HEK293 (cell line): ENCODE measurements at regions not wholly inside any gene's neighbourhood (a gene's known extent, or its start where the extent isn't known, plus 50 kb on each side); places are given as distances from the start of the nearest gene placed in this dataset.

Experiments used
- CTCF ChIA-PET: fragments of 350-600 bp; formaldehyde crosslinking; extraction: SDS; loops from one replicate; lab custom pipeline; 2021; ENCODE audit warnings: antibody characterized with exemption; lab: Yijun Ruan, JAX
- POLR2A ChIA-PET: fragments of 300-600 bp; formaldehyde crosslinking; extraction: SDS; loops from one replicate; lab custom pipeline; 2020; ENCODE audit warnings: antibody characterized with exemption, inconsistent platforms; lab: Yijun Ruan, JAX
- H3K27ac ChIP-seq: fragments of 200-500 bp; sonication (Bioruptor generic); 2 replicates; pipeline ENCODE4 v1.5.1; 2014; ENCODE audit warnings: low read depth, low read length, control low read depth, inconsistent platforms; ENCODE audit errors: extremely low read depth
- H3K36me3 ChIP-seq, 2 experiments: fragments of 200-500 bp in 1 of 2; sonication (Bioruptor generic) in 1 of 2; 1 replicate in 1 of 2; 2 replicates in 1 of 2; pipeline ENCODE4 v1.5.1; 2014 to 2017; ENCODE audit warnings: inconsistent platforms in 2 of 2, low read length in 2 of 2; ENCODE audit not compliant: control insufficient read depth in 2 of 2, insufficient read depth in 1 of 2
- H3K4me1 ChIP-seq: fragments of 200-500 bp; sonication (Bioruptor generic); 2 replicates; pipeline ENCODE4 v1.5.1; 2014; ENCODE audit warnings: mild to moderate bottlenecking, low read length, inconsistent platforms; ENCODE audit not compliant: control insufficient read depth, insufficient read depth
- H3K4me3 ChIP-seq: 2 replicates; pipeline ENCODE4 v1.5.1; 2011; ENCODE audit warnings: low read depth, mild to moderate bottlenecking, control low read depth, low read length, moderate library complexity
- H3K9me3 ChIP-seq: fragments of 200-500 bp; sonication (Bioruptor generic); 2 replicates; pipeline ENCODE4 v1.5.1; 2014; ENCODE audit warnings: low read depth, low read length, inconsistent platforms; ENCODE audit not compliant: control insufficient read depth, insufficient read depth
- AEBP2 ChIP-seq: fragments of 450-650 bp; formaldehyde crosslinking; IDR thresholded peaks from 2 replicates; pipeline ENCODE4 v1.5.1; 2016; ENCODE audit warnings: missing biosample characterization, missing genetic modification characterization, borderline replicate concordance
- ATF2 ChIP-seq: fragments of 450-650 bp; formaldehyde crosslinking; IDR thresholded peaks from 2 replicates; pipeline ENCODE4 v1.5.1; 2016; ENCODE audit warnings: missing biosample characterization, missing genetic modification characterization, low read depth
- GLIS1 ChIP-seq: fragments of 450-650 bp; formaldehyde crosslinking; IDR thresholded peaks from 2 replicates; pipeline ENCODE4 v1.5.1; 2016; ENCODE audit warnings: missing biosample characterization, missing genetic modification characterization
- IKZF3 ChIP-seq: fragments of 450-650 bp; IDR thresholded peaks from 2 replicates; pipeline ENCODE4 v1.5.0; 2018; ENCODE audit warnings: missing biosample characterization, mild to moderate bottlenecking, missing genetic modification characterization, moderate library complexity
- KLF1 ChIP-seq: fragments of 450-650 bp; formaldehyde crosslinking; IDR thresholded peaks from 2 replicates; pipeline ENCODE4 v1.5.1; 2016; ENCODE audit warnings: missing biosample characterization, missing genetic modification characterization
- MEIS1 ChIP-seq: sonication (generic); formaldehyde crosslinking; IDR thresholded peaks from 2 replicates; pipeline ENCODE4 v1.8.1; 2022; ENCODE audit warnings: missing genetic modification reagents, mild to moderate bottlenecking, borderline replicate concordance
- PRDM4 ChIP-seq: fragments of 450-650 bp; formaldehyde crosslinking; IDR thresholded peaks from 2 replicates; pipeline ENCODE4 v1.5.1; 2017; ENCODE audit warnings: missing biosample characterization, missing genetic modification characterization
- ZNF146 ChIP-seq: fragments of 450-650 bp; formaldehyde crosslinking; IDR thresholded peaks from 2 replicates; pipeline ENCODE4 v1.5.1; 2016; ENCODE audit warnings: missing biosample characterization, missing genetic modification characterization
- ZNF23 ChIP-seq: fragments of 450-650 bp; formaldehyde crosslinking; IDR thresholded peaks from 2 replicates; pipeline ENCODE4 v1.5.1; 2016; ENCODE audit warnings: missing biosample characterization, missing genetic modification characterization, borderline replicate concordance
- ZNF311 ChIP-seq: fragments of 450-650 bp; formaldehyde crosslinking; IDR thresholded peaks from 2 replicates; pipeline ENCODE4 v1.5.1; 2017; ENCODE audit warnings: missing biosample characterization, missing genetic modification characterization, borderline replicate concordance
- ZNF335 ChIP-seq: fragments of 450-650 bp; formaldehyde crosslinking; conservative IDR thresholded peaks from 2 replicates; pipeline ENCODE4 v1.5.1; 2016; ENCODE audit warnings: missing biosample characterization, missing genetic modification characterization
- ZNF416 ChIP-seq: fragments of 450-650 bp; formaldehyde crosslinking; IDR thresholded peaks from 2 replicates; pipeline ENCODE4 v1.5.1; 2016; ENCODE audit warnings: missing biosample characterization, missing genetic modification characterization
- ZNF510 ChIP-seq: fragments of 450-650 bp; formaldehyde crosslinking; IDR thresholded peaks from 2 replicates; pipeline ENCODE4 v1.5.1; 2018; ENCODE audit warnings: mild to moderate bottlenecking, missing genetic modification characterization, missing biosample characterization; ENCODE audit not compliant: insufficient replicate concordance
- ZNF518A ChIP-seq: fragments of 450-650 bp; formaldehyde crosslinking; conservative IDR thresholded peaks from 2 replicates; pipeline ENCODE4 v1.5.1; 2016; ENCODE audit warnings: low read depth, missing biosample characterization, missing genetic modification characterization
- ZNF529 ChIP-seq: fragments of 450-650 bp; formaldehyde crosslinking; IDR thresholded peaks from 2 replicates; pipeline ENCODE4 v1.5.1; 2017; ENCODE audit warnings: missing genetic modification characterization, missing biosample characterization; ENCODE audit not compliant: insufficient replicate concordance
- ZNF530 ChIP-seq: fragments of 450-650 bp; formaldehyde crosslinking; IDR thresholded peaks from 2 replicates; pipeline ENCODE4 v1.5.1; 2016; ENCODE audit warnings: low read depth, missing biosample characterization, missing genetic modification characterization
- ZNF571 ChIP-seq: fragments of 450-650 bp; formaldehyde crosslinking; IDR thresholded peaks from 2 replicates; pipeline ENCODE4 v1.5.0; 2017; ENCODE audit warnings: missing biosample characterization, missing genetic modification characterization
- ZNF707 ChIP-seq: fragments of 450-650 bp; formaldehyde crosslinking; IDR thresholded peaks from 2 replicates; pipeline ENCODE4 v1.5.1; 2016; ENCODE audit warnings: missing biosample characterization, missing genetic modification characterization
- ZNF791 ChIP-seq: fragments of 450-650 bp; formaldehyde crosslinking; IDR thresholded peaks from 2 replicates; pipeline ENCODE4 v1.5.1; 2016; ENCODE audit warnings: missing biosample characterization, missing genetic modification characterization
- ZSCAN18 ChIP-seq: fragments of 450-650 bp; formaldehyde crosslinking; IDR thresholded peaks from 2 replicates; pipeline ENCODE4 v1.5.1; 2016; ENCODE audit warnings: missing biosample characterization, missing genetic modification characterization

GRCh38 chr4:141294306-141294705 lies 73.6 kb downstream of the ZNF330 start:
- POLR2A ChIA-PET, result no interaction called here
- H3K27ac ChIP-seq, result no peak overlapping the region
- no peaks in the 10 kb centered on the region for H3K9me3 ChIP-seq
- no peak overlapping the region for H3K4me3 ChIP-seq
- TF ChIP-seq ZNF335 (no peak), ZNF510 (no peak), IKZF3 (tag by site-specific recombination) (no peak), ZNF530 (tag by site-specific recombination) (no peak), ATF2 (tag by site-specific recombination) (no peak), ZNF416 (tag by site-specific recombination) (no peak), GLIS1 (tag by site-specific recombination) (no peak), ZNF707 (no peak), ZNF311 (tag by site-specific recombination) (no peak), ZSCAN18 (tag by site-specific recombination) (no peak), ZNF571 (tag by site-specific recombination) (no peak)
- CTCF ChIA-PET, result interaction anchor here (1.0 kb wide), 1 partner anchor 13 kb away, joined by 3 read pairs; no protein-coding TSS in a partner anchor
- H3K4me1 ChIP-seq, result no peaks in the 10 kb centered on the region
- H3K36me3 ChIP-seq, result no peaks in the 10 kb centered on the region

- no peak for TF ChIP-seq KLF1 (tag by site-specific recombination)
- no peak for TF ChIP-seq MEIS1 (CRISPR knock-in tag)
- no peak for TF ChIP-seq ZNF146 (tag by site-specific recombination)
- TF ChIP-seq AEBP2, result no peak
- no peak for TF ChIP-seq ZNF23
- TF ChIP-seq ZNF518A (tag by site-specific recombination), result no peak
- TF ChIP-seq ZNF791, result no peak
- TF ChIP-seq ZNF529 (tag by site-specific recombination), result no peak
- no peak for TF ChIP-seq PRDM4 (tag by site-specific recombination)
- TF ChIP-seq, all 188 proteins: peak for 0
- H3K36me3 ChIP-seq, result no peaks in the 10 kb centered on the region
- ChIA-PET POLR2A (no interaction called here), CTCF (interaction anchor here (0.6 kb wide), 2 partner anchors 34 to 623 kb away, joined by 3 read pairs; no protein-coding TSS in a partner anchor)
- H3K4me1 ChIP-seq, result no peaks in the 10 kb centered on the region
- no peak overlapping the region for H3K4me3 ChIP-seq
- H3K9me3 ChIP-seq, result no peaks in the 10 kb centered on the region
- H3K27ac ChIP-seq, result no peak overlapping the region
Measured at GRCh38 chr4:141301216-141301615, 80.5 kb downstream of the ZNF330 start.
